22Rv1 (cell line): ENCODE measurements at regions not wholly inside any gene's neighbourhood (a gene's known extent, or its start where the extent isn't known, plus 50 kb on each side); places are given as distances from the start of the nearest gene placed in this dataset.

Source experiments
- ZFX ChIP-seq: fragments of 450-650 bp; IDR thresholded peaks from 2 replicates; pipeline ENCODE4 v1.6.1; 2017; ENCODE audit warnings: antibody characterized with exemption, borderline replicate concordance
- TF ChIP-seq, protein P1 (sequence below): fragments of 450-650 bp; IDR thresholded peaks from 2 replicates; pipeline ENCODE4 v1.5.1; 2017; ENCODE audit warnings: mild to moderate bottlenecking

- TF ChIP-seq, protein P1, sequence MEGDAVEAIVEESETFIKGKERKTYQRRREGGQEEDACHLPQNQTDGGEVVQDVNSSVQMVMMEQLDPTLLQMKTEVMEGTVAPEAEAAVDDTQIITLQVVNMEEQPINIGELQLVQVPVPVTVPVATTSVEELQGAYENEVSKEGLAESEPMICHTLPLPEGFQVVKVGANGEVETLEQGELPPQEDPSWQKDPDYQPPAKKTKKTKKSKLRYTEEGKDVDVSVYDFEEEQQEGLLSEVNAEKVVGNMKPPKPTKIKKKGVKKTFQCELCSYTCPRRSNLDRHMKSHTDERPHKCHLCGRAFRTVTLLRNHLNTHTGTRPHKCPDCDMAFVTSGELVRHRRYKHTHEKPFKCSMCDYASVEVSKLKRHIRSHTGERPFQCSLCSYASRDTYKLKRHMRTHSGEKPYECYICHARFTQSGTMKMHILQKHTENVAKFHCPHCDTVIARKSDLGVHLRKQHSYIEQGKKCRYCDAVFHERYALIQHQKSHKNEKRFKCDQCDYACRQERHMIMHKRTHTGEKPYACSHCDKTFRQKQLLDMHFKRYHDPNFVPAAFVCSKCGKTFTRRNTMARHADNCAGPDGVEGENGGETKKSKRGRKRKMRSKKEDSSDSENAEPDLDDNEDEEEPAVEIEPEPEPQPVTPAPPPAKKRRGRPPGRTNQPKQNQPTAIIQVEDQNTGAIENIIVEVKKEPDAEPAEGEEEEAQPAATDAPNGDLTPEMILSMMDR = no peak
- no peak for TF ChIP-seq ZFX
These were observed 289.2 kb downstream of the EFNB2 start for GRCh38 chr13:106246242-106246641.
